ENCODE measurements at regions not wholly inside any gene's neighbourhood (a gene's known extent, or its start where the extent isn't known, plus 50 kb on each side); places are given as distances from the start of the nearest gene placed in this dataset.

DNA sequence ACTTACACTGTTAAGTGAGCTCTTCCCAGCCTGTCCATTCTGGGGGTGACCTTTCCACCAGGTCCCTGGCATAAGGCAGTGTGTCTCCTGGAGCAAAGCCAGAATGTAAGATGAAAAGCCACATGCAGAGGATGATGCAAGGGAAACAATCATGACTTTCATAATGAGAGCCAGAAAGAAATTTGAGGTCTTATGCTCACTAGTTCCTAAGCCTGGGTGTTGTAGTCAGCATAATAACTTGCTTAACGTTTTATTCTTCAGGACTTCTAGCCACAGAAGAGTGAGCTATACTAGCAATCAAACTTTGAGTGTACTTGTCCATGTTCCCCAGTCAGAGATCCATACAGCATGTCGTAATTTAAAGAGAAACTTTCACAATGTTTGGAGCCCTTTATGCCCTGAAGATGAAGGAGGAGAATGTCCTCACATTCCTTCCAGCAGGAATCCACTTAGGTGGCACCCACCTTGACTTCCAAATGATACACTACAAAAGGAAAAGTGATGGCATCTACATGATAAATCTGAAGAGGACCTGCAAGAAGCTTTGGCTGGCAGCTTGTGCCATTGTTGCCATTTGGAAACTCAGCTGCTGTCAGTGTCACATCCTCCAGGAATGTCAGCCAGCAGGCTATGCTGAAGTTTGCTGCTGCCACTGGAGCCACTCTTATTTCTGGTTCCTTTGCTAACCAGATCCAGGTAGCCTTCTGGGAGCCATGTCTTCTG, 60.5 kb upstream of the FOXD3 start:
- Histone ChIP-seq H3K4me1 (no peaks in the 10 kb centered on the region), H3K9ac (ENCODE audit: low read depth in 2 of 2, low read length in 2 of 2) (no peak overlapping the region), H3K36me3 (no peaks in the 10 kb centered on the region), H3K4me3 (no peak overlapping the region), H3K27me3 (no peaks in the 10 kb centered on the region), H3K9me3 (no peaks in the 10 kb centered on the region), H3K27ac (no peak overlapping the region)
- intact Hi-C loops (cut with DNase I), result no loop called here
- TF ChIP-seq, protein P1, sequence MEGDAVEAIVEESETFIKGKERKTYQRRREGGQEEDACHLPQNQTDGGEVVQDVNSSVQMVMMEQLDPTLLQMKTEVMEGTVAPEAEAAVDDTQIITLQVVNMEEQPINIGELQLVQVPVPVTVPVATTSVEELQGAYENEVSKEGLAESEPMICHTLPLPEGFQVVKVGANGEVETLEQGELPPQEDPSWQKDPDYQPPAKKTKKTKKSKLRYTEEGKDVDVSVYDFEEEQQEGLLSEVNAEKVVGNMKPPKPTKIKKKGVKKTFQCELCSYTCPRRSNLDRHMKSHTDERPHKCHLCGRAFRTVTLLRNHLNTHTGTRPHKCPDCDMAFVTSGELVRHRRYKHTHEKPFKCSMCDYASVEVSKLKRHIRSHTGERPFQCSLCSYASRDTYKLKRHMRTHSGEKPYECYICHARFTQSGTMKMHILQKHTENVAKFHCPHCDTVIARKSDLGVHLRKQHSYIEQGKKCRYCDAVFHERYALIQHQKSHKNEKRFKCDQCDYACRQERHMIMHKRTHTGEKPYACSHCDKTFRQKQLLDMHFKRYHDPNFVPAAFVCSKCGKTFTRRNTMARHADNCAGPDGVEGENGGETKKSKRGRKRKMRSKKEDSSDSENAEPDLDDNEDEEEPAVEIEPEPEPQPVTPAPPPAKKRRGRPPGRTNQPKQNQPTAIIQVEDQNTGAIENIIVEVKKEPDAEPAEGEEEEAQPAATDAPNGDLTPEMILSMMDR (IDR thresholded peaks at IDR 0.05), result no peak
- DNase-seq, result no peak

DNA sequence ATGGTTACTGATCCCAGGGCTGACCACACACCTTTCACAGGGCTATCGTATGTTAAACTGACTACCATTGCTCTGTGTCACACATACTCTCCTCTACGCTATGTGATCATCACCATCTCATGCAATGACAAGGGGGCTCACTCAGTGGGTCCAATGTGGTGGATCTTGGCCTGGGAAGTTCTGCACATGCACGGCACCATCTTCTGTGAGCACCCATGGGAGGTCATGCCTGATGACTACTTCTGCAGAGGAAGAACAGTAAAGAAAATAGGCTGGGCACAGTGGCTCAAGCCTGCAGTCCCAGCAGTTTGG, 60.0 kb upstream of the FOXD3 start:
- H3K9ac ChIP-seq (ENCODE audit: low read depth in 2 of 2, low read length in 2 of 2), result no peak overlapping the region
- TF ChIP-seq, protein P1 (IDR thresholded peaks at IDR 0.05), result no peak
- H3K9me3 ChIP-seq, result no peaks in the 10 kb centered on the region
- no peaks in the 10 kb centered on the region for H3K27me3 ChIP-seq
- DNase-seq, result no peak
- intact Hi-C loops (cut with DNase I), result no loop called here
- H3K27ac ChIP-seq, result no peak overlapping the region
- H3K4me3 ChIP-seq, result no peak overlapping the region
- H3K36me3 ChIP-seq, result no peaks in the 10 kb centered on the region
- no peaks in the 10 kb centered on the region for H3K4me1 ChIP-seq

DNA sequence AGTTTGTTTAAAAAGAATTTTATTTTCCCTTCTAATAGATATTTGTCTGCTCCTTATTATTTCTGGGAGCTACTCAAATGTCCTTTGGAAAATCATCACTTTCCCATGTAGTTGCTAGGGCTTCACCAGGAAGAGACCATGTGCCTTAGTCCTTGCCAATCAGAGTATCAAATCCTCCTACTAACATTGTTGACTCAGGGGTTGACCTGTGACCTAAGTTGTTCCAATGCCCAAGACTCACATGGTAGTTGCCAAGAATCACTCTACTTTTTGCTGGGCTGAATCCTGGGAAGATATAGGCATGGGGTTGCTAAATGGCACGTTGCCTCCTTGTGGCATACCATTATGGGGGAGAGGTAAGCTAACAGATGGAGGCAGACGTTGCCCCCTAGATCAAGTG, 58.2 kb upstream of the FOXD3 start:
- no peaks in the 10 kb centered on the region for H3K4me1 ChIP-seq
- intact Hi-C loops (cut with DNase I), result no loop called here
- no peak overlapping the region for H3K9ac ChIP-seq (ENCODE audit: low read depth in 2 of 2, low read length in 2 of 2)
- H3K4me3 ChIP-seq, result no peak overlapping the region
- TF ChIP-seq, protein P1 (IDR thresholded peaks at IDR 0.05), result no peak
- DNase-seq, result no peak
- H3K27me3 ChIP-seq, result no peaks in the 10 kb centered on the region
- no peaks in the 10 kb centered on the region for H3K36me3 ChIP-seq
- H3K9me3 ChIP-seq, result no peaks in the 10 kb centered on the region
- H3K27ac ChIP-seq, result no peak overlapping the region

DNA sequence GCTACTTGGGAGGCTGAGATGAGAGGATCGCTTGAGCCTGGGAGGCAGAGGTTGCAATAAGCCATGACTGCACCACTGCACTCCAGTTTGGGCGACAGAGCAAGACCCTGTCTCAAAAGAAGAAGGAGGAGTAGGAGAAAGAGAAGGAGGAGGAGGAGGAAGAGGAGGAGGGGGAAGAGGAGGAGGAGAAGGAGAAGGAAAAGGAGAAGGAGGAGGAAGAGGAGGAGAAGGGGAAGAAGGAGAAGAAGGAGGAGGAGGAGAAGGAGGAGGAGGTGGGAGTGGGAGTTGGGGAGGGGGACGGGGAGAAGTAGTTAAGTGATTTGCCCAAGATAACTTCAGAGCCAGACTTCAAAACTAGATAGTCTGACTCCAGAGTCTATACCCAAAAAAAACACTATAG, 55.5 kb upstream of the FOXD3 start:
- no peaks in the 10 kb centered on the region for H3K27me3 ChIP-seq
- H3K9me3 ChIP-seq, result no peaks in the 10 kb centered on the region
- DNase-seq, result no peak
- no peaks in the 10 kb centered on the region for H3K36me3 ChIP-seq
- no peak overlapping the region for H3K27ac ChIP-seq
- H3K4me1 ChIP-seq, result no peaks in the 10 kb centered on the region
- H3K4me3 ChIP-seq, result no peak overlapping the region
- TF ChIP-seq, protein P1 (IDR thresholded peaks at IDR 0.05), result no peak
- intact Hi-C loops (cut with DNase I), result no loop called here
- H3K9ac ChIP-seq (ENCODE audit: low read depth in 2 of 2, low read length in 2 of 2), result no peak overlapping the region

DNA sequence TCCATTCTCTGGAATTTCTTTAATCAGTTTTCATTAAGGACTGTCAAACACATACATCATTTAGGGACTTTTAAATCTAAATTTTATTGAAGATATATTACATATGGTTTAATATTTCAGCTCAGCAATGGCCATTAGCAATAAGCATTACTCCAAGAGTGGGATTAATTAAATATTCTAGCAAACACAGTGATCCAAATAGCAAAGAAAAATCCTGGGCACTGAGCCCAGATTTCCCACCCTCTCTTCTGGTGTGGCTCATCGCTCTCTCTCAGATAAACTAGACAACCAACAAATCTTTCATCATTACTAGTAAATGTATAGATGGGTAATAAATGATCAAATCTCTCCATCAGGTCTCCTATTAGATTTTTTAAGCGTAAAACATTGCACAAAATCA, 53.5 kb upstream of the FOXD3 start:
- no peaks in the 10 kb centered on the region for H3K27me3 ChIP-seq
- intact Hi-C loops (cut with DNase I), result no loop called here
- no peaks in the 10 kb centered on the region for H3K36me3 ChIP-seq
- H3K27ac ChIP-seq, result no peak overlapping the region
- H3K9ac ChIP-seq (ENCODE audit: low read depth in 2 of 2, low read length in 2 of 2), result no peak overlapping the region
- H3K9me3 ChIP-seq, result no peaks in the 10 kb centered on the region
- no peaks in the 10 kb centered on the region for H3K4me1 ChIP-seq
- DNase-seq, result no peak
- no peak overlapping the region for H3K4me3 ChIP-seq
- TF ChIP-seq, protein P1 (IDR thresholded peaks at IDR 0.05), result no peak

All from colonic mucosa (tissue), 4 donors.